B cell (primary cell): ENCODE measurements at regions not wholly inside any gene's neighbourhood (a gene's known extent, or its start where the extent isn't known, plus 50 kb on each side); places are given as distances from the start of the nearest gene placed in this dataset.

Experiments
- ATAC-seq: fragments of 200-7000 bp; cut with Tn5 transposase; one replicate; pipeline ENCODE4 v1.10.0; 2021; ENCODE audit warnings: low read depth, mild to moderate bottlenecking, moderate number of reproducible peaks, moderate library complexity
- CTCF ChIA-PET: fragments of 350-600 bp; sonication (Branson Sonifier 250); formaldehyde crosslinking; loops from one replicate; lab custom pipeline; 2021; ENCODE audit warnings: antibody characterized with exemption, inconsistent platforms; lab: Charles Lee
- POLR2A ChIA-PET: fragments of 350-600 bp; sonication (Branson Sonifier 250); formaldehyde crosslinking; loops from one replicate; lab custom pipeline; 2021; ENCODE audit warnings: antibody characterized with exemption; lab: Charles Lee
- DNase-seq: peaks from one replicate; pipeline ENCODE4 v3.0.0; 2013
- H2AFZ ChIP-seq: 2 replicates; pipeline ENCODE4 v1.6.1; 2012; ENCODE audit warnings: mild to moderate bottlenecking, low read depth, low read length; ENCODE audit not compliant: insufficient read depth, poor library complexity, severe bottlenecking
- H3K27ac ChIP-seq, 2 donors: 1 replicate in 1 of 2; 2 replicates in 1 of 2; pipeline ENCODE4 v1.5.1; 2012 to 2013; ENCODE audit warnings: low read length in 2 of 2, mild to moderate bottlenecking in 2 of 2, moderate library complexity in 1 of 2
- H3K27me3 ChIP-seq, 4 experiments: fragments of 200-600 bp in 1 of 4; sonication (generic) in 1 of 4; replicated peaks in 1 of 4; 1 replicate in 2 of 4; 2 replicates in 2 of 4; pipeline versions ENCODE4 v1.6.1 to v1.7.0; 2013 to 2016; ENCODE audit warnings: low read length in 3 of 4, mild to moderate bottlenecking in 2 of 4, mixed read lengths in 1 of 4, moderate library complexity in 1 of 4; ENCODE audit not compliant: insufficient read depth in 4 of 4, control insufficient read depth in 3 of 4; ENCODE audit errors: control extremely low read depth in 1 of 4
- H3K36me3 ChIP-seq, 2 experiments: replicated peaks in 1 of 2; 1 replicate in 1 of 2; 2 replicates in 1 of 2; pipeline versions ENCODE4 v1.6.1 to v1.7.1; 2013; ENCODE audit warnings: low read length in 1 of 2; ENCODE audit not compliant: insufficient read depth in 2 of 2, control insufficient read depth in 1 of 2; ENCODE audit errors: control extremely low read depth in 1 of 2, extremely low read depth in 1 of 2
- H3K4me1 ChIP-seq, 2 donors: fragments of 200-600 bp in 1 of 2; sonication (generic) in 1 of 2; 1 replicate in 1 of 2; 2 replicates in 1 of 2; pipeline versions ENCODE4 v1.5.1 to v1.6.1; 2013 to 2017; ENCODE audit warnings: low read length in 2 of 2; ENCODE audit not compliant: control insufficient read depth in 2 of 2, insufficient read depth in 2 of 2
- H3K4me2 ChIP-seq: replicated peaks from 2 replicates; pipeline ENCODE3; 2012; ENCODE audit warnings: mild to moderate bottlenecking, low read depth, low read length; ENCODE audit not compliant: poor library complexity, severe bottlenecking
- H3K4me3 ChIP-seq, 5 experiments: fragments of 200-600 bp in 1 of 5; sonication (generic) in 1 of 5; 1 replicate in 3 of 5; 2 replicates in 2 of 5; pipeline versions ENCODE4 v1.5.1 to v1.7.0; 2011 to 2016; ENCODE audit warnings: low read length in 4 of 5, mild to moderate bottlenecking in 4 of 5, low read depth in 2 of 5, control low read depth in 1 of 5, moderate library complexity in 1 of 5; ENCODE audit not compliant: insufficient read depth in 1 of 5; ENCODE audit errors: control extremely low read depth in 1 of 5, extremely low read depth in 1 of 5
- H3K79me2 ChIP-seq: fragments of 200-600 bp; sonication (generic); one replicate; pipeline ENCODE4 v1.6.0; 2016; ENCODE audit warnings: low read length; ENCODE audit not compliant: control insufficient read depth, insufficient read depth
- H3K9ac ChIP-seq: fragments of 200-600 bp; sonication (generic); 2 replicates; pipeline ENCODE4 v1.6.1; 2017; ENCODE audit warnings: mild to moderate bottlenecking, low read length, moderate library complexity
- H3K9me3 ChIP-seq, 3 donors: one replicate each; pipeline versions ENCODE4 v1.6.1 to v1.7.1; 2013; ENCODE audit warnings: low read length in 2 of 3; ENCODE audit not compliant: control insufficient read depth in 2 of 3, insufficient read depth in 1 of 3; ENCODE audit errors: control extremely low read depth in 1 of 3
- H4K20me1 ChIP-seq: 2 replicates; pipeline ENCODE4 v1.6.0; 2012; ENCODE audit warnings: mild to moderate bottlenecking, low read length; ENCODE audit not compliant: insufficient read depth, control insufficient read depth, poor library complexity, severe bottlenecking
- H3K27ac Mint-ChIP-seq: one replicate; pipeline ENCODE4 v1.8.0; 2021; ENCODE audit warnings: mixed read lengths
- H3K27me3 Mint-ChIP-seq: one replicate; pipeline ENCODE4 v1.8.0; 2021; ENCODE audit warnings: mixed read lengths
- H3K4me1 Mint-ChIP-seq: one replicate; pipeline ENCODE4 v1.8.0; 2021; ENCODE audit warnings: mixed read lengths
- H3K4me3 Mint-ChIP-seq: one replicate; pipeline ENCODE4 v1.8.0; 2021; ENCODE audit warnings: mixed read lengths
- H3K9me3 Mint-ChIP-seq: one replicate; pipeline ENCODE4 v1.8.0; 2022; ENCODE audit warnings: mixed read lengths; ENCODE audit not compliant: insufficient read depth
- CTCF ChIP-seq: fragments of 200-600 bp; IDR thresholded peaks from one replicate; pipeline ENCODE4 v1.8.0; 2022; ENCODE audit warnings: antibody characterized with exemption, mild to moderate bottlenecking
- EZH2 ChIP-seq: IDR thresholded peaks from 2 replicates; pipeline ENCODE4 v1.6.1; 2012; ENCODE audit warnings: borderline replicate concordance, low read depth, mild to moderate bottlenecking, moderate library complexity, low read length; ENCODE audit not compliant: insufficient read depth, poor library complexity, severe bottlenecking
- WGBS: methylation state at CpG from one replicate; pipeline ENCODE4 v1.1.5; 2013; ENCODE audit warnings: missing lambda C conversion rate; ENCODE audit not compliant: insufficient coverage; 5-methylcytosine and 5-hydroxymethylcytosine counted together
- intact Hi-C: fragments of 100-400 bp; cut with micrococcal nuclease; formaldehyde crosslinking; loops from one replicate; pipeline ENCODE4 v1.10.0; 2022

GRCh38 chr6:41457303-41457670, 88.9 kb upstream of the FOXP4 start:
- H3K9me3 ChIP-seq: no peaks in the 10 kb centered on the region
- DNase-seq (no peak), ATAC-seq (no peak)
- WGBS: 100% methylated on average over 2 of the region's 8 CpGs
- H3K9ac ChIP-seq: no peak overlapping the region
- H3K27ac ChIP-seq: no peak overlapping the region
- no peaks in the 10 kb centered on the region for H3K79me2 ChIP-seq
- intact Hi-C loops: no loop called here
- H3K27ac Mint-ChIP-seq: no peak overlapping the region
- POLR2A ChIA-PET: no interaction called here
- H3K27me3 Mint-ChIP-seq: peaks cover 5% of the 10 kb centered on the region
- H3K4me1 ChIP-seq: no peaks in the 10 kb centered on the region
- TF ChIP-seq CTCF: no peak
- no peak for TF ChIP-seq EZH2
- H3K4me1 Mint-ChIP-seq: no peaks in the 10 kb centered on the region
- H3K4me2 ChIP-seq: no peak overlapping the region
- CTCF ChIA-PET: interaction anchor here (1.0 to 4.0 kb wide), 4 partner anchors 11 to 134 kb away, joined by 3 to 34 read pairs (median 4); no protein-coding TSS in a partner anchor
- H2AFZ ChIP-seq: no peak overlapping the region
- peaks cover 0 to 20% (median 0%) of the 10 kb centered on the region in 4 experiments for H3K27me3 ChIP-seq
- no peaks in the 10 kb centered on the region for H4K20me1 ChIP-seq
- no peak overlapping the region for H3K4me3 Mint-ChIP-seq
- no peaks in the 10 kb centered on the region for H3K9me3 Mint-ChIP-seq
- H3K4me3 ChIP-seq: no peak overlapping the region
- no peaks in the 10 kb centered on the region for H3K36me3 ChIP-seq

- POLR2A ChIA-PET: no interaction called here
- Histone ChIP-seq H3K4me2 (no peak overlapping the region), H2AFZ (no peak overlapping the region), H3K9me3 (no peaks in the 10 kb centered on the region), H3K4me1 (peaks cover 8 to 10% of the 10 kb centered on the region in 2 donors), H4K20me1 (no peaks in the 10 kb centered on the region), H3K79me2 (no peaks in the 10 kb centered on the region), H3K27ac (no peak overlapping the region), H3K27me3 (peaks cover 0 to 18% (median 0%) of the 10 kb centered on the region in 4 experiments), H3K4me3 (no peak overlapping the region), H3K9ac (no peak overlapping the region), H3K36me3 (no peaks in the 10 kb centered on the region)
- ATAC-seq (no peak), DNase-seq (no peak)
- no peak overlapping the region for H3K27ac Mint-ChIP-seq
- peaks cover 11% of the 10 kb centered on the region for H3K4me1 Mint-ChIP-seq
- H3K4me3 Mint-ChIP-seq: no peak overlapping the region
- intact Hi-C loops: no loop called here
- CTCF ChIA-PET: interaction anchor here (0.8 to 9.5 kb wide), 3 partner anchors 16 to 224 kb away, joined by 3 to 181 read pairs (median 4); no protein-coding TSS in a partner anchor
- TF ChIP-seq EZH2: no peak
- no peak for TF ChIP-seq CTCF
- no peaks in the 10 kb centered on the region for H3K9me3 Mint-ChIP-seq
- WGBS: 100% methylated on average over 1 of the region's 2 CpGs
- H3K27me3 Mint-ChIP-seq: peaks cover 10% of the 10 kb centered on the region
These were observed 86.4 kb upstream of the FOXP4 start for GRCh38 chr6:41459738-41460137.
